ENCODE measurements at regions not wholly inside any gene's neighbourhood (a gene's known extent, or its start where the extent isn't known, plus 50 kb on each side); places are given as distances from the start of the nearest gene placed in this dataset.

GRCh38 chr2:121120991-121121390, 164.0 kb downstream of the TFCP2L1 start:
- TF ChIP-seq CTCF (conservative IDR thresholded peaks at IDR 0.05) = no peak
- no peak for TF ChIP-seq EZH2 (IDR thresholded peaks at IDR 0.05; ENCODE audit: low read depth)
